BLaER1 (cell line): ENCODE measurements at regions not wholly inside any gene's neighbourhood (a gene's known extent, or its start where the extent isn't known, plus 50 kb on each side); places are given as distances from the start of the nearest gene placed in this dataset.

Source experiments
- H3K27ac ChIP-seq: shearing (Covaris generic); formaldehyde crosslinking; 2 replicates; pipeline ENCODE4 v1.8.1; 2022
- H3K27me3 ChIP-seq: shearing (Covaris generic); formaldehyde crosslinking; 2 replicates; pipeline ENCODE4 v1.8.1; 2022
- H3K36me3 ChIP-seq: shearing (Covaris generic); formaldehyde crosslinking; 2 replicates; pipeline ENCODE4 v1.8.1; 2022
- H3K4me1 ChIP-seq: shearing (Covaris generic); formaldehyde crosslinking; 2 replicates; pipeline ENCODE4 v1.8.1; 2022
- H3K4me2 ChIP-seq: shearing (Covaris generic); formaldehyde crosslinking; 2 replicates; pipeline ENCODE4 v1.8.1; 2022
- H3K4me3 ChIP-seq: shearing (Covaris generic); formaldehyde crosslinking; 2 replicates; pipeline ENCODE4 v1.8.1; 2022
- H3K9ac ChIP-seq: shearing (Covaris generic); formaldehyde crosslinking; 2 replicates; pipeline ENCODE4 v1.8.1; 2022
- H3K9me3 ChIP-seq: shearing (Covaris generic); formaldehyde crosslinking; 2 replicates; pipeline ENCODE4 v1.8.1; 2022
- H4K20me1 ChIP-seq: shearing (Covaris generic); formaldehyde crosslinking; 2 replicates; pipeline ENCODE4 v1.8.1; 2022
- Cebpa-rat ChIP-seq: shearing (Covaris generic); IDR thresholded peaks from 2 replicates; pipeline ENCODE4 v1.8.1; 2022

GRCh38 chr1:208931936-208932335 is 651.6 kb upstream of the CAMK1G start:
- Histone ChIP-seq H4K20me1 (no peaks in the 10 kb centered on the region), H3K4me1 (no peaks in the 10 kb centered on the region), H3K9ac (no peak overlapping the region), H3K36me3 (no peaks in the 10 kb centered on the region), H3K9me3 (no peaks in the 10 kb centered on the region), H3K4me3 (no peak overlapping the region), H3K4me2 (no peak overlapping the region), H3K27me3 (no peaks in the 10 kb centered on the region), H3K27ac (no peak overlapping the region)
- TF ChIP-seq Cebpa-rat, result no peak

- no peaks in the 10 kb centered on the region for H3K27me3 ChIP-seq
- no peak overlapping the region for H3K9ac ChIP-seq
- H3K4me1 ChIP-seq, result no peaks in the 10 kb centered on the region
- no peak overlapping the region for H3K4me2 ChIP-seq
- no peaks in the 10 kb centered on the region for H3K9me3 ChIP-seq
- H3K27ac ChIP-seq, result no peak overlapping the region
- TF ChIP-seq Cebpa-rat, result no peak
- H4K20me1 ChIP-seq, result no peaks in the 10 kb centered on the region
- no peak overlapping the region for H3K4me3 ChIP-seq
- no peaks in the 10 kb centered on the region for H3K36me3 ChIP-seq
These were observed 649.5 kb upstream of the CAMK1G start for GRCh38 chr1:208933984-208934525.

- TF ChIP-seq Cebpa-rat, result no peak
These were observed 648.6 kb upstream of the CAMK1G start for GRCh38 chr1:208934933-208935332.

GRCh38 chr1:208935517-208936187 is 647.9 kb upstream of the CAMK1G start:
- Histone ChIP-seq H3K4me3 (no peak overlapping the region), H3K9me3 (no peaks in the 10 kb centered on the region), H3K4me2 (no peak overlapping the region), H4K20me1 (no peaks in the 10 kb centered on the region), H3K36me3 (no peaks in the 10 kb centered on the region), H3K27ac (no peak overlapping the region), H3K9ac (no peak overlapping the region), H3K4me1 (no peaks in the 10 kb centered on the region), H3K27me3 (no peaks in the 10 kb centered on the region)
- no peak for TF ChIP-seq Cebpa-rat

More at GRCh38 chr1:208934933-208935332, 648.6 kb upstream of the CAMK1G start:
- H3K27me3 ChIP-seq, result no peaks in the 10 kb centered on the region
- H3K27ac ChIP-seq, result no peak overlapping the region
- H3K36me3 ChIP-seq, result no peaks in the 10 kb centered on the region
- H4K20me1 ChIP-seq, result no peaks in the 10 kb centered on the region
- no peak overlapping the region for H3K4me2 ChIP-seq
- no peaks in the 10 kb centered on the region for H3K9me3 ChIP-seq
- H3K9ac ChIP-seq, result no peak overlapping the region
- no peak overlapping the region for H3K4me3 ChIP-seq
- H3K4me1 ChIP-seq, result no peaks in the 10 kb centered on the region

GRCh38 chr1:208939537-208940085 is 643.9 kb upstream of the CAMK1G start:
- TF ChIP-seq Cebpa-rat, result no peak
- H3K27ac ChIP-seq, result no peak overlapping the region
- no peaks in the 10 kb centered on the region for H3K27me3 ChIP-seq
- H3K4me3 ChIP-seq, result no peak overlapping the region
- H3K9ac ChIP-seq, result no peak overlapping the region
- no peaks in the 10 kb centered on the region for H3K4me1 ChIP-seq
- H4K20me1 ChIP-seq, result no peaks in the 10 kb centered on the region
- H3K36me3 ChIP-seq, result no peaks in the 10 kb centered on the region
- H3K9me3 ChIP-seq, result no peaks in the 10 kb centered on the region
- H3K4me2 ChIP-seq, result no peak overlapping the region

GRCh38 chr1:208942394-208943130 is 641.0 kb upstream of the CAMK1G start:
- H3K27ac ChIP-seq, result no peak overlapping the region
- no peak overlapping the region for H3K4me2 ChIP-seq
- H3K9ac ChIP-seq, result no peak overlapping the region
- H4K20me1 ChIP-seq, result no peaks in the 10 kb centered on the region
- H3K4me3 ChIP-seq, result no peak overlapping the region
- H3K4me1 ChIP-seq, result no peaks in the 10 kb centered on the region
- H3K27me3 ChIP-seq, result no peaks in the 10 kb centered on the region
- no peak for TF ChIP-seq Cebpa-rat
- no peaks in the 10 kb centered on the region for H3K36me3 ChIP-seq
- H3K9me3 ChIP-seq, result no peaks in the 10 kb centered on the region

DNA sequence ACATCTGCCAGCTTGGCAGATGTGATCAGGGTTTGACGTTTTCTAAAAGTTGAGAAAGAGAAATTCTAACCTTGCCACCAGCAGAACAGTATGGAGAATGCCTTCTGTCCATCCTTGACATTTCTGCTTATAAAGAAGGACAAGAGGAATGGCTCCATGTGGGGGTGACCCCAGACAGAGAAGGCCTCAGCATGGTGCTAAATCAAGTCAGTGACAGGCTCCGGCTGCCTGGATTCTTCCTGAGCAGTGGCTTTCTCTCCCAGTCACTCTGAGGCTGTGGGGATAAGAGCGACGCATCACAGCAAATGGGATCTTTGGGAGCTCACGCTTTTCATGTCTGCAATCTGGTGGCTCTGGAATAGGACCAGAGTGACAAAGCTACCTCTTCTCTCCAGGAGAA is 640.2 kb upstream of the CAMK1G start:
- no peak for TF ChIP-seq Cebpa-rat
- no peak overlapping the region for H3K4me2 ChIP-seq
- H3K4me3 ChIP-seq, result no peak overlapping the region
- H4K20me1 ChIP-seq, result no peaks in the 10 kb centered on the region
- no peaks in the 10 kb centered on the region for H3K4me1 ChIP-seq
- no peaks in the 10 kb centered on the region for H3K36me3 ChIP-seq
- H3K9ac ChIP-seq, result no peak overlapping the region
- no peak overlapping the region for H3K27ac ChIP-seq
- H3K9me3 ChIP-seq, result no peaks in the 10 kb centered on the region
- H3K27me3 ChIP-seq, result no peaks in the 10 kb centered on the region

DNA sequence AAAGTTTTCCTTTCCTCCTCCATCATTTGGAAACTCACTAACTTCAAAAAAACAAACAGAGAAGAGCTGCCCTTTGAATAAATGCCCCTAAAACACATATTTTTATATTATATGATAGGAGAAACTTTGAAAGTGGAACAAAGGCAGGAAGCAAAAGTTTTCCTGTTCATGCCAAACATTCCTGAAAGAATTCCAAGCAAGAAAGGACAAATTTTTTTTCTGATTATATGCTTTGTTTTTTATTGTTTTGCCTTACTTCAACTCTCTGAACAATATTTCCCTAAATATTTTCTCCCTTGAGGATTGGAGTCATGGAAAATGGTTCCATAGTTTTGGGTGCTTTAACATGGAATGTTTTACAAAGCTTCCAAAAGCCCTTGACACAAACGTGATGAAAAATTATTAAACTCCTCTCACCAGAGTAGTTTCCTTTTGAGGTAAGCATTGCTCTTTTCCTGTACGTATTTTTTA is 638.5 kb upstream of the CAMK1G start:
- no peaks in the 10 kb centered on the region for H4K20me1 ChIP-seq

GRCh38 chr1:208950206-208950605 is 633.3 kb upstream of the CAMK1G start:
- Histone ChIP-seq H3K9ac (no peak overlapping the region), H3K27ac (no peak overlapping the region), H3K4me1 (no peaks in the 10 kb centered on the region), H3K4me3 (no peak overlapping the region), H4K20me1 (no peaks in the 10 kb centered on the region), H3K9me3 (no peaks in the 10 kb centered on the region), H3K36me3 (no peaks in the 10 kb centered on the region), H3K27me3 (no peaks in the 10 kb centered on the region), H3K4me2 (no peak overlapping the region)
- no peak for TF ChIP-seq Cebpa-rat

More for the DNA sequence above, 638.5 kb upstream of the CAMK1G start:
- no peaks in the 10 kb centered on the region for H3K27me3 ChIP-seq
- H3K36me3 ChIP-seq, result no peaks in the 10 kb centered on the region
- H3K4me3 ChIP-seq, result no peak overlapping the region
- H3K4me2 ChIP-seq, result no peak overlapping the region
- no peak overlapping the region for H3K27ac ChIP-seq
- no peaks in the 10 kb centered on the region for H3K4me1 ChIP-seq
- no peaks in the 10 kb centered on the region for H3K9me3 ChIP-seq
- TF ChIP-seq Cebpa-rat, result no peak
- H3K9ac ChIP-seq, result no peak overlapping the region

DNA sequence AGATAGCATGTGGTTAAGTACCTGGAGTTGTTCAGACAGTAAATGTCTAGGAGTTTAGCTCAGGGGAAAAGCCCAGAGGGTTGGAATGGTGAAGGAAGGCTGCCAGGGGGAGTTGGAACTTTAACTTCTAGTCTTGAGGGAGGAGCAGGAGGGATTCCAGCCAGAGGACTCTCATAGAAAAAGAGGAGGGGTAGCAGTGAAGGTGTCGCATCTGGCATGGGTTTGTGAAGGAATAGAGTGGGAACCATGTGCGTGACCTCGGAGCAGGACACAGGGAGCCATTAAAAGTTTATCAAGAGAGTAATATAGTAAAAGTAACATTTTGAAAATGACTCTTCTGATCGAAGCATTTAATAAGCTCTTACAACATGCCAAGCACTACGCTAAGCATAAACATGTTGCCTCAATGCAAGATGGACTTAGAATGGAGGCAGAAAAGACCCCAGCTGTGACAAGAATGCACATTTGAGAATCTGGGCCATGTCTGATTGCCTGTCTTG is 632.4 kb upstream of the CAMK1G start:
- Histone ChIP-seq H3K36me3 (no peaks in the 10 kb centered on the region), H4K20me1 (no peaks in the 10 kb centered on the region), H3K4me2 (no peak overlapping the region), H3K9me3 (no peaks in the 10 kb centered on the region), H3K9ac (no peak overlapping the region), H3K27me3 (no peaks in the 10 kb centered on the region), H3K27ac (no peak overlapping the region), H3K4me3 (no peak overlapping the region), H3K4me1 (no peaks in the 10 kb centered on the region)
- TF ChIP-seq Cebpa-rat, result no peak
